Endodermal cell (in vitro differentiated cells): ENCODE measurements at regions not wholly inside any gene's neighbourhood (a gene's known extent, or its start where the extent isn't known, plus 50 kb on each side); places are given as distances from the start of the nearest gene placed in this dataset.
"Not testable (repeated sequence)": the region's sequence is repeated elsewhere in the genome, so short reads cannot be mapped to it uniquely, and the experiment has no call there.

ENCODE experiments used
- DNase-seq: peaks from one replicate; pipeline ENCODE4 v3.0.0-alpha.2; 2017
- H3K27ac ChIP-seq: 2 replicates; pipeline ENCODE4 v1.5.1; 2013; ENCODE audit warnings: mild to moderate bottlenecking, low read depth, low read length, moderate library complexity
- H3K27me3 ChIP-seq: 2 replicates; pipeline ENCODE4 v1.6.1; 2013; ENCODE audit warnings: mild to moderate bottlenecking, low read length, moderate library complexity; ENCODE audit not compliant: insufficient read depth, control insufficient read depth, poor library complexity, severe bottlenecking
- H3K36me3 ChIP-seq: 2 replicates; pipeline ENCODE4 v1.7.0; 2013; ENCODE audit warnings: mild to moderate bottlenecking, low read length, moderate library complexity; ENCODE audit not compliant: control insufficient read depth, insufficient read depth
- H3K4me1 ChIP-seq: one replicate; pipeline ENCODE4 v1.7.0; 2013; ENCODE audit warnings: low read length; ENCODE audit not compliant: control insufficient read depth, insufficient read depth
- H3K4me3 ChIP-seq: 2 replicates; pipeline ENCODE4 v1.5.1; 2013; ENCODE audit warnings: mild to moderate bottlenecking, low read length, moderate library complexity
- H3K9ac ChIP-seq: 2 replicates; pipeline ENCODE4 v1.6.1; 2013; ENCODE audit warnings: mild to moderate bottlenecking, low read length, moderate library complexity; ENCODE audit not compliant: poor library complexity, severe bottlenecking; ENCODE audit errors: extremely low read depth
- H3K9me3 ChIP-seq: 2 replicates; pipeline ENCODE4 v1.6.1; 2013; ENCODE audit warnings: mild to moderate bottlenecking, low read length, moderate library complexity; ENCODE audit not compliant: control insufficient read depth
- H3K27ac Mint-ChIP-seq: 2 replicates; pipeline ENCODE4 v1.8.0; 2020; ENCODE audit warnings: mixed read lengths
- H3K27me3 Mint-ChIP-seq: 2 replicates; pipeline ENCODE4 v1.8.0; 2021; ENCODE audit warnings: mild to moderate bottlenecking, mixed read lengths; ENCODE audit not compliant: insufficient read depth
- H3K36me3 Mint-ChIP-seq: 2 replicates; pipeline ENCODE4 v1.8.0; 2020; ENCODE audit warnings: low read depth, mixed read lengths
- H3K4me1 Mint-ChIP-seq: 2 replicates; pipeline ENCODE4 v1.8.0; 2020; ENCODE audit warnings: mixed read lengths
- H3K4me3 Mint-ChIP-seq: 2 replicates; pipeline ENCODE4 v1.8.0; 2020; ENCODE audit warnings: mild to moderate bottlenecking, moderate library complexity, mixed read lengths
- H3K9me3 Mint-ChIP-seq: 2 replicates; pipeline ENCODE4 v1.8.0; 2020; ENCODE audit warnings: mild to moderate bottlenecking, mixed read lengths
- CTCF ChIP-seq: fragments of 200-600 bp; sonication (generic); conservative IDR thresholded peaks from 2 replicates; pipeline ENCODE4 v1.5.0; 2021; ENCODE audit warnings: antibody characterized with exemption, mild to moderate bottlenecking
- WGBS, 2 experiments: methylation state at CpG; one replicate each; pipeline versions ENCODE4 v1.1.5 to v1.1.7; 2013; ENCODE audit warnings: missing lambda C conversion rate in 2 of 2, mixed read lengths in 1 of 2; ENCODE audit not compliant: insufficient coverage in 1 of 2, insufficient read length in 1 of 2; 5-methylcytosine and 5-hydroxymethylcytosine counted together

- Mint-ChIP-seq H3K36me3 (no peaks in the 10 kb centered on the region), H3K9me3 (no peaks in the 10 kb centered on the region), H3K27me3 (no peaks in the 10 kb centered on the region), H3K4me3 (no peak overlapping the region), H3K4me1 (no peaks in the 10 kb centered on the region), H3K27ac (no peak overlapping the region)
- TF ChIP-seq CTCF: no peak
- Histone ChIP-seq H3K27me3 (no peaks in the 10 kb centered on the region), H3K27ac (no peak overlapping the region), H3K36me3 (no peaks in the 10 kb centered on the region), H3K4me3 (no peak overlapping the region), H3K4me1 (no peaks in the 10 kb centered on the region), H3K9me3 (no peaks in the 10 kb centered on the region), H3K9ac (no peak overlapping the region)
- DNase-seq: no peak
These were observed 1093.6 kb downstream of the SUCLG1 start for GRCh38 chr2:83365476-83365875.

GRCh38 chr2:83364264-83364663, 1094.8 kb downstream of the SUCLG1 start:
- Histone ChIP-seq H3K4me3 (no peak overlapping the region), H3K4me1 (no peaks in the 10 kb centered on the region), H3K27ac (no peak overlapping the region), H3K27me3 (no peaks in the 10 kb centered on the region), H3K36me3 (no peaks in the 10 kb centered on the region), H3K9me3 (no peaks in the 10 kb centered on the region), H3K9ac (no peak overlapping the region)
- 83 to 87% methylated on average over 1 to 2 of the region's 2 CpGs for WGBS, 2 experiments
- DNase-seq: no peak
- no peaks in the 10 kb centered on the region for H3K9me3 Mint-ChIP-seq
- no peak for TF ChIP-seq CTCF
- no peaks in the 10 kb centered on the region for H3K4me1 Mint-ChIP-seq
- H3K4me3 Mint-ChIP-seq: no peak overlapping the region
- no peak overlapping the region for H3K27ac Mint-ChIP-seq
- H3K36me3 Mint-ChIP-seq: no peaks in the 10 kb centered on the region
- H3K27me3 Mint-ChIP-seq: no peaks in the 10 kb centered on the region

- DNase-seq, H3K27me3 Mint-ChIP-seq: not testable (repeated sequence)
These were observed 1095.9 kb downstream of the SUCLG1 start for GRCh38 chr2:83363138-83363537.

GRCh38 chr2:83359336-83359735, 1099.7 kb downstream of the SUCLG1 start:
- DNase-seq: no peak
- Histone ChIP-seq H3K36me3 (no peaks in the 10 kb centered on the region), H3K9me3 (no peaks in the 10 kb centered on the region), H3K4me1 (no peaks in the 10 kb centered on the region), H3K9ac (no peak overlapping the region), H3K27ac (no peak overlapping the region), H3K27me3 (no peaks in the 10 kb centered on the region), H3K4me3 (no peak overlapping the region)
- Mint-ChIP-seq H3K36me3 (no peaks in the 10 kb centered on the region), H3K27me3 (no peaks in the 10 kb centered on the region), H3K4me1 (no peaks in the 10 kb centered on the region), H3K4me3 (no peak overlapping the region), H3K9me3 (no peaks in the 10 kb centered on the region), H3K27ac (no peak overlapping the region)
- TF ChIP-seq CTCF: no peak
- 88% methylated on average over 3 of the region's 3 CpGs; no CpG with 5 or more reads in 1 of the 2 experiments for WGBS, 2 experiments

More at GRCh38 chr2:83363138-83363537, 1095.9 kb downstream of the SUCLG1 start:
- not testable (repeated sequence) for H3K27me3 ChIP-seq, H3K9ac ChIP-seq, H3K4me3 ChIP-seq, H3K36me3 Mint-ChIP-seq, H3K9me3 ChIP-seq, H3K4me1 ChIP-seq, H3K27ac ChIP-seq, H3K4me3 Mint-ChIP-seq, H3K9me3 Mint-ChIP-seq, H3K36me3 ChIP-seq, H3K4me1 Mint-ChIP-seq, H3K27ac Mint-ChIP-seq
